GM18517 (cell line): ENCODE measurements at regions not wholly inside any gene's neighbourhood (a gene's known extent, or its start where the extent isn't known, plus 50 kb on each side); places are given as distances from the start of the nearest gene placed in this dataset.
"Not testable (repeated sequence)": the region's sequence is repeated elsewhere in the genome, so short reads cannot be mapped to it uniquely, and the experiment has no call there.

ENCODE experiments used
- ATAC-seq: cut with Tn5 transposase; IDR thresholded peaks from one replicate; pipeline ENCODE4 v1.9.1; 2021; ENCODE audit warnings: mild to moderate bottlenecking, moderate library complexity; ENCODE audit not compliant: unreplicated experiment

DNA sequence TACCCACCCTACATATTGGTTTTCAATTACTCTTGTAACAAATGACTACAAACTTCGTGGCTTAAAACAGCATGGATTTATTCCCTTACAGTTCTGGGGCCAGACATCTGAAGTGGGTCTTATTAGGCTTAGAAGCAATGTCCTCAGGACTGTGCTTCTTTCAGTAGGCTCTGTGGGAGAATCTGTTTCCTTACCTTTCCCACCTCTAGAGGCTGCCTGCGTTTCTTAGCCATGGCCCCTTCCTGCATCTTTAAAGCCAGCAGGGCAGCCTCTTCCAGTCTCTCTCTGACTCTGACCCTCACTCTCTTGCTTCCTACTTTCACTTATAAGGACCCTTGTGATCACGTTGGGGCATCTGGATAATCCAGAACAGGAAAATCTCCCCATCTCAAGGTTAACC lies 252.5 kb upstream of the PGRMC2 start:
- ATAC-seq = no peak

DNA sequence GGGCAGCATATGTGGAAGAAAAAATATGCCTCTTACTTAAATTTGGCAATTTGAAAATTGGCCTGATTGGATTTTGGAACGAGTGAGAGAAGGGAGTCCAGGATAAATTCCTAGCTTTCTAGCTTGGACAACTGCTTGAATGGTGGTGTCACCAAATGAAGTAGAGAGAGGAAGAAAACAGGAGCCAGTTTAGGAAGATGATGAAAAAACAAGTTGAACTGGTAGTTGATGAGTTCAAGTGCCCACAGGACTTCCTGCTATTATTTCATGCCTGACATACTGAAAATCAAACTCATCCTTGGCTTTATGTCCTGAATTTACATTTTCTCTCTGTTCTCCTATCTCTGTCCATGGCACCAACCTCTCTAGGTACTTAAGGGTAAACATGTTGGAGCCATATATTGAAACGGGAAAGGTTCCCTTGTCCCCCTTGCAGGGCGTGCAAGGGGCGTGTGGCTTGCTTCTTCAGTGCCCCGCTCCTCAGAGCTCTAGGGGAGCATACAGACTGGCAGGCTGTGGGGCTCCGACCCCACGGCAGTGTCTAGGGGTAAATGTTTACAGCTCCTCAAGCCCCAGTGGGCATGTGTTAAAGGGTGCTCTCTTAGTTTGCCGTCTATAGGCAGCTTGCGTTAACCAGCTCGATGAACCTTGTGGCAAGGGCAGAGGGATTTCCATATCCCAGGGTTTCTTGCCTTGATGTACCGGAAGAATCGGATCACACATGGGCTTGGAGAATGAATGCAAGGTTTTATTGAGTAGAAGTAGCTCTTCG lies 250.7 kb upstream of the PGRMC2 start:
- ATAC-seq = no peak

DNA sequence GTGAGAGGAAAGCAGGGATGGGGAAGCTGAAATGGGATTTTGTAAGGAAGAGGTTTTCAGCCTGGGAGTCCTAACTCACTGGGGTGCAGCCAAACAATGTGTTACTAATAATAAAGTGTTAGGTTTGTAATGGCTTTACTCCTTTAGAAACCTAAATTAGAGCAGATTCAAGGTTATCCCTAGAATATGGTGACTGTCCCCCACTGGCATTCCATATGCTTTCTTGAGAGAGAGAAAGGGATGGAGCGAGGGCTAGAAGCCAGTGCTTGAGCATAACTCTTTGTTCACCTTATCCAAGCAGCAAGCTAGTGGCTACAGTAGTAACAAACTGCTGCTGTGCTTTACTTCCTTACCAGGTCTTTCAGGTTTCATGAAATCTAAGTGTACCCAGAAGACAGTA lies 249.1 kb upstream of the PGRMC2 start:
- ATAC-seq = no peak

DNA sequence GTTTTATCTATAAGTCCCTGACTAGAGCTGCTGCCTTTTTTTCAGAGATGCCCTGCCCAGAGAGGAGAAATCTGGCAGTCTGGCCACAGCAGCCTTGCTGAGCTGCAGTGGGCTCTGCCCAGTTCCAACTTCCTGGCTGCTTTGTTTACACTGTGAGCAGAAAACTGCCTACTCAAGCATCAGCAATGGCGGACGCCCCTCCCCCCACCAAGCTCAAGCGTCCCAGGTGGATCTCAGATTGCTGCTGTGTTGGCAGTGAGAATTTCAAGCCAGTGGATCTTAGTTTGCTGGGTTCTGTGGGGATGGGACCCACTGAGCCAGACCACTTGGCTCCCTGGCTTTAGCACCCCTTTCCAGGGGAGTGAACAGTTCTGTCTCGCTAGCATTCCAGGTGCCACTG lies 247.9 kb upstream of the PGRMC2 start:
- not testable (repeated sequence) for ATAC-seq

DNA sequence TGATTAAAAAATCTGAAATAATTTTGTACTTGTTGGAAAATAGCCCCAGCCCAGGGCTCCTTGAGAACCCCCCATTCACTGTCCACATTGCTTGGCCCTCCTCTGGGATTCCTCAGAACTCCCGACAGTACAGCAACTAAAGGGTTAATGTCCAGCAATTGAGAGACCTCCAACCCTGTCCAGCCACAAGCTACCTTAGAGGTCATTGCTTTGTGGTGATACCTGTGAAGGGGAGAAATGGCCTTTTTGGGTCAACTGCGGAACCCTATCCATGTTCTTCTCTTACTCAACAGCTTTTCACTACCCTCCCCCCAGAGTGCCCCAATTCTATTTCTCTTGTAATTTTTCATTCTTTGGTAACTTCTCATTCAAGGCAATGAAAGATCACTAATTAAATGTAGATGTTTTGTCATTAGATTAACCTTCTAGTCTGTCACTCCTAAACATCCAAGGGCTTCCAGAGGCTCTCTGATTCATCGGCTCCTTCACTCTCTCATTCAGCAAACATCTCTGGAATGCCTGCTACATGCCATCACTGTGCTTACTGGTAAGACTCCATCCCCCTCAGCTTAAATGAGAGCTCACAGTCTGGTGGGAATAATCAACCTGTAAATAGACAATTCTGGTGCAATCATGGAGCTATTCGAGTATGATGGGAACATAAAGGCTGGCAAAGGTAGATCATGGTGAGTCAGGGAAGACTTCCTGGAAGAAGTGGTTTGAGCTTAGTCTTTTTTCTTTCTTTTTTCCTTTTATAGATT lies 241.4 kb upstream of the PGRMC2 start:
- ATAC-seq = no peak

DNA sequence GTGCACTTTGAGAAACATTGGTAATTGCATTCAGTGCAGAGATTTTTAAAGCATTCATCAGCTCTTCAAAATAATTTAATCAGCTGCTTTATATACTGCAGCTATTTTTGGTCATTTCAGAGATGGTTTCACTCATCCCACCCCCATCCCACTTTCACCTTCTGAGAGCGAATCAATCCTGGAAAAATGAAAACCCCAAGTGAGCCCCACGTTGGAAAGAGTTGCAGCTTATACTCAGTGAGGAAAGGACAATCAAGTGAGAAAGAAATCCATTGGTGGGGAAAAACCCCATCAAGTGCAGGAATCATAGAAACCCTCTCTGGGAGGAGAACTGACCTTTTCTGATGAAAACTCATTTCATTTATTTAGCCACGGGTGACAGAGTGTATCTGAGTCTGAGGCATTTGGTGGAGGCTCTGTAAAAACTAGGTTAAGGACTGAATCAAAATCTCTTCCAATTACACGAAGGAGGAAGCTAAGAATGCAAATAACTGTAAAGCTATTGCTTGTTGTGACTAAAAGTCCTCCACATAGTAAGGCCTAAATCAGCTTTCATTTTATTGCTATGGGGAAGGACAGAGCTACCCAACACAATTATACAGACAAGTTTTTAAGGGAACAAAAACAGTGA lies 240.4 kb upstream of the PGRMC2 start:
- no peak for ATAC-seq

DNA sequence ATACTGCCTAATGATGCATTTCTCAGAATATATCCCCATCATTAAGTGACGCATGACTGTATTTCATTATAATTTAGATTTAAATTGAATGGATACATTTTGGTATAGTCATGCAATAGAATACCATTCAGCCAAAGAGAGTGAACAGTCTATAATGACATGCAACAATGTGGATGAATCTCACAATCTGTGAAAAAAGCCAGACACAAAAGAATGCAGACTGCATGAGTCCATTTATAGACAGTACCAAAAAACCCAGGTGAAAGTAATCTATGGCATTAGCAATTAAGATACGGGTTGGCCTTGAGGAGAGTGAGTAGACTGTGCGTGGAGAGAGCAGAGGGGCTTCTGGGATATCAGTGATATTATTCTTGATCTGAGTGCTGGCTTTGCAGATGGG lies 239.7 kb upstream of the PGRMC2 start:
- no peak for ATAC-seq

DNA sequence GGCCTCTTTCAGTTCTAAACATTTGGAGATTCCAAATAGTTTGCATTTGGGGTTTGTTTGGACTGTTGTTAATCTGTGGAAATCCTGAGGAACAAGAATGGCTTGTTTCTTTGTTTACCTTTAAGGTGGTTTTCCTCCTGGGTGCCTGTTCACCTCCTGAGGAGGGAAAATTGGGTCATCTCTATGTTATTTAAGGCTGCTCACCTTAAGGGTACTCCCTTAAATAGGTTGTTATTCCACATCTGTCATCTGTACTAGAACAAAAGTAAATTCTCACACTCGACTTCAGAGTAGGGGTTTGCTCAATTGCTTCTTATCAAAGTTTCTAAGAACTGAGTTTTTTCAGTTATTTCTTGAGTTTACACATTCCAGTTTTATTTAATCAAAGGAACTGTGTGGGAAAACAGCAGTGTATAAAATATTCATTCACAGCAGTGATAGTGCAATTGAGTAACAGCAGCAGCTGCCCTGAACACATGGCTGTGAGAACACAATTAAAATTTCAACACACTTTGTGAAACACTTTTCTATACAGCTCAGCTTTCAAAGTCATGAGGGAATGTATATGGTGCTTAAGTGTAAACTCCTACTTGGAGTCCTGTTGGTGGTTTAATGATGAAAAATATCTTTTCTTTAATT lies 238.5 kb upstream of the PGRMC2 start:
- no peak for ATAC-seq

DNA sequence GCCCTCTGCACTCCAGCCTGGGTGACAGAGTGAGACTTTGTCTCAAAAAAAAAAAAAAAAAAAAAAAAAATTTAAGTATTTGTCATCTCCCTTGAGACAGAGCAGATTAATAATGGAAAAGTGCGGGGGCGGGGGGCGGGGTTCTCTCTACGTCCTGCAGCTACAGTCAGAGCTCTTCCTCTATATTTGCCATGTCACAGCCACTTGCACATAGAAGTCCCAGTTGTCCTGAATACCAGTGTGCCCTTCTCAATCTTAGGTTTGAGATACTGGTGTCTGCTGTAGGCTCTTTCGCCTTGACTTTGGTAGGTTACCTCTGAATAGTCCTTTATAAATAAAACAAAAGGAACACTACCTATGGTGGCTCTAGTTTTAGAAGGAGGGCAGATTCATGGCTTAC lies 237.8 kb upstream of the PGRMC2 start:
- peak; percentile 61 for ATAC-seq

DNA sequence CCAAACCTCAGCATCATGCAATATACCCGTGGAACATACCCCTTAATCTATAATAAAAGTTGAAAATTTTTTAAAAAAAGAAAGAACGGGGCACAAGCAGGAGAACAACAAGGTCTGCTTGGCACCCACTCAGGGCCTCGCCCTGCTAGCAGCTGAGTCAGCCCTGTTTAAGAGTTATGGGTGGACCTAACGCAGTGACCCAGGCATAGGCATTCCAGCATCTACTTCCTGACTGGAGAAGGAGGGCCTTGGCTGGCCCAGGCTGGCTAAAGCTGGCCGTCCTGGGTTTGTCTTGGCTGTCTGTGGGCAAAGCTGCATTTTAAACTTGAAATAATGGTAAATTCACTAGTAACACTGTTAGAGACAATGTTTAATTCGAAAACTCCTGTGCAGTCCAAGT lies 236.7 kb upstream of the PGRMC2 start:
- ATAC-seq = no peak

DNA sequence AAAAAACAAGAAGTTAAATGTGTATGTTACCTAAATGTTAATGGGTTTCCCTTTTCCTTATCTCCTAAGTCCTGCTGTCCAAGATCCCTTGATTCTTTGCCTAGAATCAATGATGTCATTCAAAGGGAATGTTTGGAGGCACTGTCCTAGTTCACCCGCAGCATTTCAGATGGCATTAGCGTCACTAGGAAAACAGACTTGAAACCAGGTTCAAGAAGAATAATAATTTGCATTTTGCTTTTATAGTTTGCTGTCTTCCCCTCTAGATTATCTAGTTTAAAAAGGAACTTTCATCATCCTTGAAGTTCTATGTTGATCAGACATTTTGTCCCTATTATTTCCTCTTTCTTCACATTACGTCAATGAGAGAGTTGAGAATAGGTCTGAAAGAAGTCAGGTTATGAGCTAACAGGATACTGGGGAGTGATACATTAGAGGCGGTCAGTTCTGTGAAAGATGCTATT lies 234.1 kb upstream of the PGRMC2 start:
- ATAC-seq = no peak

DNA sequence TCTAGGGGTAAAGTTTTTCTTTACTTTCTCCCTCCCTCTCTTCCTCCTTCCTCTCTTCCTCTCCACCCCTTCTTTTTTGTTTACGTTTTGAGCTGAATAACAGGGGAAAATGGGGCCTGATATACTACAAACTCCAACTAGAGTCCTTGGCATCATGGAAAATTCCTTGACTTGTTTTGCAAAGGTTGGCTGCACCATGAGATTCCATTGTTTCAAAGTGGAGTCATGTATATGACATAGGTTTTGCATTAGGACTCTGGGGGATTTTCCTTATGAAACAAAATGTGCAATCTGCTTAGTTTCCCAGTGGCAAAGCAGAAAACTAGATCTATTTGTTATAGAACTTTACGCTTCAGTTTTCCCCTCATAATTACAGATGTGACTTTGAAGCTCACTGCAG lies 233.5 kb upstream of the PGRMC2 start:
- no peak for ATAC-seq

DNA sequence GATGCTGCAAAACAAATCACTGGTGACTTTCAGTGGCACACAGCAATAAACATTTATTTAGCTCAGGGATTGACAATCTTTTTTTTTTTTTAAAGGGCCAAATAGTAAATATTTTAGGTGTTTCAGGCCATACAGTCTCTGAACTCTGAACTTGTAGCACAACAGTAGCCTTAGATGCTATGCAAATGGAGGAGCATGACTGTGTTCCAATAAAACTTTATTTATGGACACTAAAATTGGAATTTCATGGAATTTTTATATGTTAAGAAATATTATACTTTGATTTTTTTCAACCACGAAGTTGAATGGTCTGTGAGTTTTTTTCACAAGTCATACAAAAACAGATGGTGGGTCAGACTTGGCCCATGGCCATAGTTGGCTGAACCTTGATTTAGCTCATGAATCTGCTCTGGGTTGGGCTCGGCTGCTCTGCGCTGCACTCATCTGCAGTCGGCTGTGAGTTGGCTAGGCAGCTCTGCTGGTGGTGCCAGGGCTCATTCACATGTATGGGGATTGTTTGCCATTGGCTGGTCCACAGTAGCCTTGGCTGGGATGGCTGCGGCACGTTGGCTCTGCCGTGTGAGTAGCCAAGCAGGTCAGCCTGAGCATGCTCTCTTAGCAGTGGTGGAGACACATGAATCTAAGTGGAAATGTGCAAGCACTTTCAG lies 231.7 kb upstream of the PGRMC2 start:
- ATAC-seq = no peak

DNA sequence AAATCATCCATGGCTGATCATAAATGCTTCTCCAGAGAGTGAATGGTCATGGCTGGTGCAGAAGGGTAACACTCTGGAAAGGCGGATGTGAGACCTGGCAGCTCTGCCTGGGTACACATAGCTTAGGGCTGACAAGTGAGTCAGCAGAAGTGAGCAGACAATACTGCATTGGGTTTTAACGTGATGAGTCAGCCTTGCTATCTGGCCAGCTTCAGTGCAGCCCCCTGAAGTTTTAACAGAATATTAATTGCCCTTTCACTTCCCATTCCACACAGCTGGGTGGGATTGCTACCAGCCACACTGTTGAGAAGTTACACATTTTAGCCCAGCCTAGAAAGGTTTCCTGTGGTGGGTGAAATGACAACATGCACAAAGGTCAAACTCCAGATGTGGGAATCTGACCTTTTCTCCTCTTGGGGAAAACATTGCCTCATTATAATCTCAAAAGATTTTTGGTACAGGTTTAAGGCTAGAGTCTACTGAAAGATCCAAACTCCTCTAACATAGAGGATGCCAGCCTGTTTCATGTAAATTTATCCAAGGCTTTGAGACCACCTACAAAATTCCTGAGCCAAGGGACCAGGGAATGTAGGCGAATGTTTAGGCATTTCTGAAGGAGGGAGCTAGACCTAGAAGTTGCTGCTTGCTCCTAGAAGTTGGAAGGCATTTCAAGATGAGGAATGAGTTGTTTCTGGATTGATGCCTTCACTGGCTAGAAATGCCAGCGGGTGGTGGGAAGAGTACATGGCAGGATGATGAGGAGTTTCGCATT lies 230.3 kb upstream of the PGRMC2 start:
- peak; percentile 97 for ATAC-seq

DNA sequence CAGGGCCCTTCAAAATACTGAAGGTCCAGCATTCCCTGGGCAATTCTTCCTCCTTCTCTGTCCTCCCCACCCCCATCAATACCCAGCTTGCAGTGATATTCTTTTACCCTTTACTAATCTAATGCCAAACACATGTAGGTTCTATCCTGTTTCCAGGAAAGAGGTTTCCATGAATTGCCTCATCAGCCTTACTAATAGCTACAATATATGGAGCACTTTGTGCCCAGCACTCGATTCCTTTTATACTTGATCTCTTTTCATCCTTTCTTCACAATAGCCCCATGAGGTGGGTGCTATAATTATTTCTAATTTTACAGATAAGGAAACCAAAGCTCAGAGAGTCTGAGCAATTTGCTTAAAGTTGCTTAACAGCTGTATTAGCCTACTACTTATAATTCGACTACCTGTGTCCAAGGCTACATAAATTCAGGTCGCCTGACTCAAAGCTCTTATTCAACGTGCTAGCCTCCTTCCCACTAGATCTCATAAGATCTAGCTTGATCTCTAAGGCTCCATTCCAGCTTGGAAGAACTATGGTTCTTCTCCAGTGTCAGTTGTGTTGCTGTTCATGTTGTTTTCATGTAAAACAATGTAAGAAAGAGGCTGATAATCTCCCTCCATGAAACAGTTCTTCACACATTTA lies 229.6 kb upstream of the PGRMC2 start:
- no peak for ATAC-seq

DNA sequence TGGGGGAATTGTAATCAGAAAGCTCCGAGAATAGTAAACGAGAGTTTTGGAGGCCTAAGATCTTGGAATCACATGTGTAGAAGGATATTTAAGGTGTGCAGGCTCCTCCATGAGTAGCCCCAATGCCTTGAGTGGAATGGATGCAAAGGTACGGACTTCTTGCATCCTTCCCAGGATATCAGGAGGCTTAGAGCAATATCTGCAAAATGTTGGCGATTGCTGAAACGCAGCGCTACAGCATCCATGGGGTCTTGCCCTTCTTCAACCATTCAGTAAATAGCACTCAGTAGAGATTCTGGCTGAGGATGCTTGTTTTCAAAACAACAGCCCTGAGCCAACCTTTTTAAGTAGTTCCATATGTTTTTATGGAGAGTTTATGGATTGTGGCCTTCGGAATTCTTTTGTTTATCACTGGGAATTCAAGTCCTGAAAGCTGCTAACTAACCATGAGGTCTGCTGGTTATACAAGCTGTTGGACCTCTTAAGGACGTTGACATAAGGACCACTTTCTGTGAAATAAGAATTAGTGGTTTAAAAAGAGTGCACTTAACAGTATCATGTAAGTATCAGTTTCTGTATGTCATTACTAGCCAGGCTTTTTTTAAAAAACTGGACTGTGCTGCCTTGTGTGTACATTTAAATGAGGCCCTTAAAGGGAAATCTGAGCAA lies 228.8 kb upstream of the PGRMC2 start:
- ATAC-seq = peak; percentile 63

DNA sequence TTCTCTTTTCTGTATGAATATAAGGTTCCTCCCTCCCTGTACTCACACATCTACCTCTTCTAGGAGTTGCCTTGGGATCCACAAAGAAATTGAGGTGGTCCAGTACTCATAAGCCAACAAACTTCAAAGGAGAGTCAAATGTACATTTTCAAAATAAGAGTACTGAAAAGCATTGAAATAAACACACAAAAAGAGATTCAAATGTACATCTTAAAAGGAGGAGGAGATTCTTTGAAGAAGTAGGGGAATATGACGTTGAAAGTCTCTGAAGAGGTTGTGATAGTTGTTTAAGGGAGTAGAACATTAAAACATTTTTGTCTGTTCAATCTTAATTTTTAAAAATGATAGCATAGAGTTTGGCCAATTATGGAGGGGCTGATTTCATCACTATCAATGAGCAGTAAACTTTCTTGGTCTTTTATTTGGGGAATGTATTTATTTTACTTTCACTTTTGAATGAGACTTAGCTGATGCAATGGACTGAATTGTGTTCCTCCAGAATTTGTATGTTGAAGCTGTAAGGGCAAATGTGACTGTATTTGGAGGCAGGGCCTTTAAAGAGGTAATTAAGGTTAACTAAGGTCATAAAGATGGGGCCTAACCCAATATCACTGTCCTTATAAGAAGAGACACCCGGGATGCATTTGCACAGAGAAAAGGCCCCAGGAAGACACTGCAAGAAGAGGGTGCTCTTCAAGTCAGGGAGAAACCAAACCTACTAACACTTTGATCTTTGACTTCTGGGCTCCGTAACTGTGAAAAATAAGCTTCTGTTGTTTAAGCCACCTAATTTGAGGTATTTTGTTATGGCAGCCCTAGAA lies 226.3 kb upstream of the PGRMC2 start:
- ATAC-seq = no peak

DNA sequence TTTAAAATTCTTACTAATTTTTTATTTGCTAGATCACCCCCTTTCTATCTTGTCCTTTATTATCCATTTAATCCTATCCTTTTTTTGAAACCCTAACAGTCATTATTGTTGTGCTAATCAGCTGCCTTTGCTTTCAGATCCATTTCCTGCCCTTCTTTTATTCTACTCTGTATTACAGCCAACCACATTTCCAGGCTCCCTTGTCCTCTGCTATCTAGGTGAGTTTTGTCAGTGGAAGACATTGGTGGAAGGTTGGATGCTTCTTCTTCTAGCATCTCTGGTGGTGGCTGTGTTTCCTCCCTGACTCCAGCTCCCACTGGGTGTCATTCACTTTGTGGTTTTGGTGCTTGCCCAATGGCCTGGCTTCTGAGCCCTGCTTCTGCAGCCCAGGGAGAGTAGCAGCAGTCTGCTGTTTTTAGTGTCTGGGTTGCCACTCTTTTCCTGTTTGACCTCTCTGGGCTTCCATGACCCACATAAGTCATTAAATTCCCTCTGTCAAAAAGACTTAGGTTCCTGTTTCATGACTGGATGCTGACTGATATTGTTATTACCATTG lies 225.2 kb upstream of the PGRMC2 start:
- ATAC-seq = no peak
